NOMO-1 treated with DMSO at 0.1 percent for 48 hours (cell line): ENCODE measurements at regions not wholly inside any gene's neighbourhood (a gene's known extent, or its start where the extent isn't known, plus 50 kb on each side); places are given as distances from the start of the nearest gene placed in this dataset.
"Not testable (repeated sequence)": the region's sequence is repeated elsewhere in the genome, so short reads cannot be mapped to it uniquely, and the experiment has no call there.

Experiments
- DNase-seq: peaks from one replicate; lab custom pipeline; 2025; ENCODE audit not compliant: unreplicated experiment; lab: John Stamatoyannopoulos, UW

GRCh38 chr12:131213896-131214442, 260.3 kb downstream of the ADGRD1 start:
- no peak for DNase-seq

- DNase-seq: not testable (repeated sequence)
Observed at GRCh38 chr12:131214936-131215335, 261.2 kb downstream of the ADGRD1 start.

- not testable (repeated sequence) for DNase-seq
Observed at GRCh38 chr12:131216587-131216986, 262.9 kb downstream of the ADGRD1 start.

- DNase-seq: no peak
Observed at GRCh38 chr12:131217024-131217586, 263.4 kb downstream of the ADGRD1 start.

- no peak for DNase-seq
Observed at GRCh38 chr12:131218026-131218922, 264.6 kb downstream of the ADGRD1 start.

GRCh38 chr12:131218923-131219669, 265.4 kb downstream of the ADGRD1 start:
- DNase-seq: no peak

- no peak for DNase-seq
Observed at GRCh38 chr12:131219670-131220330, 266.1 kb downstream of the ADGRD1 start.

- no peak for DNase-seq
Observed at GRCh38 chr12:131220331-131220685, 266.6 kb downstream of the ADGRD1 start.

GRCh38 chr12:131221061-131221956, 267.6 kb downstream of the ADGRD1 start:
- no peak for DNase-seq

GRCh38 chr12:131221957-131222328, 268.2 kb downstream of the ADGRD1 start:
- no peak for DNase-seq

- DNase-seq: no peak
Observed at GRCh38 chr12:131222329-131223139, 268.8 kb downstream of the ADGRD1 start.

- DNase-seq: no peak
Observed at GRCh38 chr12:131223171-131223761, 269.6 kb downstream of the ADGRD1 start.

GRCh38 chr12:131223791-131224225, 270.1 kb downstream of the ADGRD1 start:
- DNase-seq: no peak

GRCh38 chr12:131224226-131225065, 270.7 kb downstream of the ADGRD1 start:
- DNase-seq: not testable (repeated sequence)

- DNase-seq: not testable (repeated sequence)
Observed at GRCh38 chr12:131225066-131225380, 271.3 kb downstream of the ADGRD1 start.

- no peak for DNase-seq
Observed at GRCh38 chr12:131226345-131227265, 272.9 kb downstream of the ADGRD1 start.

- DNase-seq: not testable (repeated sequence)
Observed at GRCh38 chr12:131227641-131228040, 273.9 kb downstream of the ADGRD1 start.
